ENCODE measurements at regions not wholly inside any gene's neighbourhood (a gene's known extent, or its start where the extent isn't known, plus 50 kb on each side); places are given as distances from the start of the nearest gene placed in this dataset.

GRCh38 chr3:117149584-117149983 is 440.0 kb downstream of the TUSC7 start:
- no peak for TF ChIP-seq CTCF (IDR thresholded peaks at IDR 0.05)
- H3K27ac ChIP-seq, result no peak overlapping the region
- no peaks in the 10 kb centered on the region for H3K9me3 ChIP-seq
- H3K4me3 ChIP-seq, result no peak overlapping the region
- H3K27me3 ChIP-seq (ENCODE audit: low read depth), result no peaks in the 10 kb centered on the region
- intact Hi-C loops (cut with DNase I), result no loop called here
- H3K36me3 ChIP-seq, result no peaks in the 10 kb centered on the region
- no peaks in the 10 kb centered on the region for H3K4me1 ChIP-seq
- no peak for DNase-seq
- no peak for ATAC-seq

- H3K9me3 ChIP-seq, result no peaks in the 10 kb centered on the region
- no peak overlapping the region for H3K27ac ChIP-seq
- no peak for DNase-seq
- H3K27me3 ChIP-seq (ENCODE audit: low read depth), result no peaks in the 10 kb centered on the region
- H3K36me3 ChIP-seq, result no peaks in the 10 kb centered on the region
- no peak overlapping the region for H3K4me3 ChIP-seq
- intact Hi-C loops (cut with DNase I), result no loop called here
- ATAC-seq, result peak; percentile 50 to 56
- H3K4me1 ChIP-seq, result no peaks in the 10 kb centered on the region
- TF ChIP-seq CTCF (IDR thresholded peaks at IDR 0.05), result no peak
Measured at GRCh38 chr3:117150628-117151027, 441.0 kb downstream of the TUSC7 start.

- no peak for ATAC-seq
- Histone ChIP-seq H3K9me3 (no peaks in the 10 kb centered on the region), H3K4me3 (no peak overlapping the region), H3K27ac (no peak overlapping the region), H3K4me1 (no peaks in the 10 kb centered on the region), H3K36me3 (no peaks in the 10 kb centered on the region), H3K27me3 (ENCODE audit: low read depth) (no peaks in the 10 kb centered on the region)
- intact Hi-C loops (cut with DNase I), result no loop called here
- DNase-seq, result no peak
- no peak for TF ChIP-seq CTCF (IDR thresholded peaks at IDR 0.05)
Measured at GRCh38 chr3:117160176-117160575, 450.6 kb downstream of the TUSC7 start.

GRCh38 chr3:117161816-117162215 is 452.2 kb downstream of the TUSC7 start:
- H3K9me3 ChIP-seq, result no peaks in the 10 kb centered on the region
- H3K36me3 ChIP-seq, result no peaks in the 10 kb centered on the region
- TF ChIP-seq CTCF (IDR thresholded peaks at IDR 0.05), result no peak
- no peak for ATAC-seq
- H3K27me3 ChIP-seq (ENCODE audit: low read depth), result no peaks in the 10 kb centered on the region
- H3K27ac ChIP-seq, result no peak overlapping the region
- intact Hi-C loops (cut with DNase I), result no loop called here
- no peaks in the 10 kb centered on the region for H3K4me1 ChIP-seq
- no peak overlapping the region for H3K4me3 ChIP-seq
- DNase-seq, result no peak

- no peaks in the 10 kb centered on the region for H3K27me3 ChIP-seq (ENCODE audit: low read depth)
- no peaks in the 10 kb centered on the region for H3K4me1 ChIP-seq
- no peak for ATAC-seq
- intact Hi-C loops (cut with DNase I), result no loop called here
- H3K27ac ChIP-seq, result no peak overlapping the region
- H3K9me3 ChIP-seq, result no peaks in the 10 kb centered on the region
- H3K4me3 ChIP-seq, result no peak overlapping the region
- no peaks in the 10 kb centered on the region for H3K36me3 ChIP-seq
- DNase-seq, result no peak
- no peak for TF ChIP-seq CTCF (IDR thresholded peaks at IDR 0.05)
Measured at GRCh38 chr3:117165176-117165575, 455.6 kb downstream of the TUSC7 start.

GRCh38 chr3:117165601-117166051 is 456.0 kb downstream of the TUSC7 start:
- H3K36me3 ChIP-seq, result no peaks in the 10 kb centered on the region
- DNase-seq, result no peak
- no peaks in the 10 kb centered on the region for H3K9me3 ChIP-seq
- intact Hi-C loops (cut with DNase I), result no loop called here
- H3K27me3 ChIP-seq (ENCODE audit: low read depth), result no peaks in the 10 kb centered on the region
- H3K4me1 ChIP-seq, result no peaks in the 10 kb centered on the region
- H3K27ac ChIP-seq, result no peak overlapping the region
- no peak for TF ChIP-seq CTCF (IDR thresholded peaks at IDR 0.05)
- no peak for ATAC-seq
- no peak overlapping the region for H3K4me3 ChIP-seq

Measured in lower lobe of right lung (tissue), 2 donors.